GM12873 (cell line): ENCODE measurements at regions not wholly inside any gene's neighbourhood (a gene's known extent, or its start where the extent isn't known, plus 50 kb on each side); places are given as distances from the start of the nearest gene placed in this dataset.

Source experiments
- TF ChIP-seq, protein P1 (sequence below): IDR thresholded peaks from 2 replicates; pipeline ENCODE4 v1.5.1; 2012; ENCODE audit warnings: low read depth, mild to moderate bottlenecking, moderate library complexity, low read length, control low read depth; ENCODE audit not compliant: insufficient read depth; ENCODE audit errors: missing control alignments

DNA sequence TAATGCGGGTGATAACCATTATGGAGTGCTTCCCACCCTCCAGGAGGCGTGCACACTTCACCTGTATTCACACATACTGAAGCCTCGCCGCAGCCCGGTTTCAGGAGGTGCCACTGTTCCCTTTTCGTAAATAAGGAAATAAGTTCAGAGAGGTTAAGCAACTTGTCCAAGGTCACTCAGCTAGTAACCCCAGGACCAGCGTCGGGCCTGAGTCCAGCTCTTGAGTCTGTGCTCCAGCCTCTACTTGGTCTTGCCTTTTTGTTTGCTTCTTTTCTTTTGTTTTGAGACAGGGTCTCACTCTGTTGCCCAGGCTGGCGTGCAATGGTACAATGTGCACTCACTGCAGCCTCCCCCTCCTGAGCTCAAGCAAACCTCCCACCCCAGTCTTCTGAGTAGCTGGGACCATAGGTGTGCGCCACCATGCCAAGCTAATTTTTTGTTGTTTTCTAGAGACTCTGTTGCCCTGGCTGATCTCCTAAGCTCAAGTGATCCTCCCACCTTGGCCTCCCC lies 63.5 kb upstream of the CIBAR2 start:
- TF ChIP-seq, protein P1, sequence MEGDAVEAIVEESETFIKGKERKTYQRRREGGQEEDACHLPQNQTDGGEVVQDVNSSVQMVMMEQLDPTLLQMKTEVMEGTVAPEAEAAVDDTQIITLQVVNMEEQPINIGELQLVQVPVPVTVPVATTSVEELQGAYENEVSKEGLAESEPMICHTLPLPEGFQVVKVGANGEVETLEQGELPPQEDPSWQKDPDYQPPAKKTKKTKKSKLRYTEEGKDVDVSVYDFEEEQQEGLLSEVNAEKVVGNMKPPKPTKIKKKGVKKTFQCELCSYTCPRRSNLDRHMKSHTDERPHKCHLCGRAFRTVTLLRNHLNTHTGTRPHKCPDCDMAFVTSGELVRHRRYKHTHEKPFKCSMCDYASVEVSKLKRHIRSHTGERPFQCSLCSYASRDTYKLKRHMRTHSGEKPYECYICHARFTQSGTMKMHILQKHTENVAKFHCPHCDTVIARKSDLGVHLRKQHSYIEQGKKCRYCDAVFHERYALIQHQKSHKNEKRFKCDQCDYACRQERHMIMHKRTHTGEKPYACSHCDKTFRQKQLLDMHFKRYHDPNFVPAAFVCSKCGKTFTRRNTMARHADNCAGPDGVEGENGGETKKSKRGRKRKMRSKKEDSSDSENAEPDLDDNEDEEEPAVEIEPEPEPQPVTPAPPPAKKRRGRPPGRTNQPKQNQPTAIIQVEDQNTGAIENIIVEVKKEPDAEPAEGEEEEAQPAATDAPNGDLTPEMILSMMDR: no peak

DNA sequence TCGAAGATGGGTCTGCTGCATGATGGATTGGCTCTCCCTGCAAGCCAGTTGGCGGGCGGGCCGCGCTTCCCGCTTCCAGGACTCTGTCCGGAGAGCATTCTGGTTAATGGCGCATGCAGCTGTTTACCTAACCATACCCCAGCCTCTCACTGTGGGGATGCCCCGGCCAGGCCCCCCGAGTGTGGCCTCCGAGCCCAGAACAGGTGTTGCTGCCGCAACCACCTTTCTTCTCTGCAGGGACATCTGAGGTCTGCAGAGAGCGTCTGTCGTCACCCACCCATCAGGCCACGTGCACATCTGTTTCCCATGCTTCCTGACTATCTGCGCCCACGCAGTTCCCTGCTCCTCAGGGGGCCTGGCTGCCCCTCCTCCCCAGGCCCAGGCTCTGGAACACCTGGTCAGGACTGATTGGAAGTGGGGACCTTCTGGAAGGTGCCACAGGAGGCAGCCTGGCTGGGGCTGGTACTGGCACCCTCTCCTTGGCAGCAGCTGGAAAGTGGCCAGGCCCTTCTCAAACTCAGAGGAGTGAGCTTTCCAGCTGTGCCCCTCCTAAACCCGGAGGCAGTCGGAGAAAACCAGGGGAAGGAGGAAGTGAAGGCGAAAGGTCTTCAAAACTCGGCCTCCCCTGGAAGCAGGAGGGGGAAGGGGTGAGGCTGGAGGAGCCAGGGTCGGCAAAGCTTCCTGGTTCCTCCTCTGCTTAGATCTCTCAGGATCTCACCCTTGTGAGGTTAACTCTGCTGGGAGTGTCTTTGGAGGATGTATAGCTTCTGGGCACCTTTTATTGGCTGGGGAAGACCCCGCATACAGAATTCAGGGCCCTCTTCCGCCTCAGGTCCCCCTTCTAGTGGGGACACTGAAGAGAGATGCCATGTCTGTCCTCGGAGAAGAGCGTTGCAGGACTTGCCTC lies 64.5 kb upstream of the CIBAR2 start:
- TF ChIP-seq, protein P1: no peak

DNA sequence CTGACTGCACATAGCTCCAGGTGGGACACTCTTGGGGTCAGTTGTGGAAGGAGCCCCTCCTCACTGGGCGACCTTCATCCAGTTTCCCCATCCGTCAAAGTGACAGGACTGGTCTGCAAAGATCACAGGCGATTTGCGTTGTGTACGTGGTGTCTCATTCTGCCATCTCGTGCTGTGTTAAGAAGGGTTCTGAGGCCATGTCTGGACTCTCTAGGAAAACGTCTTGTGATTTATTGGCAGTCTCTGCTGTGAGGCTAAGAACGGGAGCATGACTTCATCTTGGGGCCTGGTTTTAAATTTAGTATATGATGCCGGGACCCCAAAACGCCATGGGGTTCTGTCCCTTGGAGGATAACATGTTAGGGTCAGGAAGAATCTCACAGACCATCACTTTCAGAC lies 65.2 kb upstream of the CIBAR2 start:
- TF ChIP-seq, protein P1: no peak

DNA sequence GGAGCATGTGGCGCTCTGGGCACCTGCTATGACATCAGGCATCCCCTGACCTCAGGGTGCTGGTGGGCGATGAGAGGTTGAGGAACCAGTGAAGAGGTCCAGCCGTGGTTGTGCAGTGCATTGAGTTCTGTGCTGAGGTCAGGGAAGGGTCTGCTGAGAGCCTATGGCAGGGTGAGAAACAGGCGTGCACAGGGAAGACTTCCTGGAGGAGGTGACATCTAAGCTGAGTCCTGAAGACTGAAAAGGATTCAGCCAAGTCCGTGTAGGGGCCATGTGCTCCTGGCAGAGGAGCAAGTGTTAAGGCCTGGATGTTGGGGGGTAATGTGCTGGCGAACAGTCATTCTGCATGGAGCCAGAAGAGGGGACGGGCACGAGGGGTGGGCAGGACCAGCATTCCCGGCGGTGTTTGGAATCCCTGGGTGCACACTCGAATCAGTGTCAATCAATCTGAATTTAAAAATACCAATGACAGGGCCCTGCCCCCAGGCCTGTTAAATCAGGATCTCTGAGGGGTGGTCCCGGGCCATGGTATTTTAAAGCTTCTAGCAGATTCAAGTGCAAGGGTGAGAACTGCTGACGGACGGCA lies 65.8 kb upstream of the CIBAR2 start:
- TF ChIP-seq, protein P1: no peak

DNA sequence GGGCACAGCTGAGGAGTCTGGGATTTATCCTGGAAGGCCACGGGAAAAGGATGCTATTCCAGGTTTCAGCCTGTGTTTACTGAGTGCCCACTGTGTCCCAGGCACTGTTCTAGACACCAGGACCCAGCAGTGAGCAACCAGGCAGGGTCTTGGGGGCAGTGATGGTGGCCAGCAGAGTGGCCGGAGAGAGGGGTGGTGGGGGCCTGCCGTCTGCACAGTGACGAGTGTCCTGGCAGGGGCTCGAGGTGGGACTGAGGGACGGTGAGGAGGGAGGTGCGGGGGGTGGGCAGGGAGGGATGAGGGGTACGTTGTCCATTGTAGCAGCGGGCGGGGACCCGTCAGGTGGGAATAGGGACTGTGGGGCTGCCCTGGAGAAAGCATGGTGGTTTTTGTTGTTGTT lies 66.3 kb upstream of the CIBAR2 start:
- TF ChIP-seq, protein P1: no peak

DNA sequence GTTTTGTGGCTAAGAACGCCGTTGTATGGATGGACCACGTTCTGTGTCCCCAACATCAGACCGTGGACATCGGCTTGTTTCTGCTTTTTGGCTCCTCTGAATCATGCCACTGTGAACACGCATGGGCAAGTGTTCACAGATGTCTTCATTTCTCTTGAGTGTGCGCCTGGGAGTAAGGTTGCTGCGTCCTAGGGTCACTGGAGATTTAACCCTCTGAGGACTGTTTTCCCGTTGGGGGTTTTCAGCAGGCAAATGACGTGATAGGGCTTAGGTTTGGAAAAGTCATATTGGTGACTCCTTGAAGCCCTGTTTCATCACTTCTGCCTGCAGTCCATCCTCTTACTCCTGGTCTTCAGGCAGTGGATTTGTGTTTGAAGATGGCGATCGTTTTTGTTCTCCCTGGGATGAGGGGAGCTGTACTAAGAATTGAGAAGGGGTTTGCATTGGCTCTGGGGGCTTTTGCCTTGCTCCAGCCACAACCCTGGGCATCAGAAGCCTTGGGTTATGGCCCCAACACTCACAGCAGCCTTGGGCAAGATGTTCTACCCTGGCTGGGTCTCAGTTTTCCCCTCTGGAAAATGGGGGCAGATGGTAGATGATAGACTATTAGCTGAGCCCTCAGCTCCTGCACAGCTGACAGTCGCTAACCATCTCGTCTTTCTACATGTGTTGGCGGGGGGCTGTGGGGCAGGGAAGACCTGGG lies 67.2 kb upstream of the CIBAR2 start:
- TF ChIP-seq, protein P1: no peak
